ENCODE measurements at regions not wholly inside any gene's neighbourhood (a gene's known extent, or its start where the extent isn't known, plus 50 kb on each side); places are given as distances from the start of the nearest gene placed in this dataset.

DNA sequence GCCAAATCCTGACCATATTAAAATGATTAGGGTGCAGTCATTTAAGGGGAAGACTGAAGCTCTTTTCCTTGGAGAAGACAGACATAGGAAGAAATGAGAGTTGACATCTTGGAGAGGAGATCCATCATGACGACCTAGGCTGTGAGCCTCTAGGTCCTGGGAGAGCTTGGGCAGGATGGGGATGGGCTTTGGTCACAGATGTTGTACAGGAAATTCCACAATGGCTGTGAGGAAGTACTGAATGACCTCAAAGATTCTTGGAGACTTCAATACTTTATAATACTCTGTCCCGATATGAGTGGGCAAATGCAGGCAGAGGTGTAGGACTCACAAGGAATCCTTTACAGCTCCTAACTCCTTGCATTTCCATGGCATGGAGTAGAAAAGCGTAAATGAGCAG is 204.9 kb upstream of the FRMD6 start:
- TF ChIP-seq TCF12 (IDR thresholded peaks at IDR 0.05) (no peak), POLR2AphosphoS5 (IDR thresholded peaks at IDR 0.05; ENCODE audit: low read depth, low read length) (no peak), JUND (IDR thresholded peaks at IDR 0.05) (no peak), GABPA (IDR thresholded peaks at IDR 0.05; ENCODE audit: low read depth) (no peak), YY1 (IDR thresholded peaks at IDR 0.05; ENCODE audit: low read depth) (no peak), PBX3 (IDR thresholded peaks at IDR 0.05) (no peak), CTCF (IDR thresholded peaks at IDR 0.05) (no peak), EP300 (IDR thresholded peaks at IDR 0.05; ENCODE audit: borderline replicate concordance in 1 of 2, low read depth in 1 of 2, low read length in 1 of 2) (no peak), NFIC (IDR thresholded peaks at IDR 0.05; ENCODE audit: borderline replicate concordance) (no peak), USF2 (IDR thresholded peaks at IDR 0.05; ENCODE audit: borderline replicate concordance, low read depth, low read length) (no peak), RCOR1 (IDR thresholded peaks at IDR 0.05; ENCODE audit: low read length) (no peak)

Data from SK-N-SH (cell line).